ENCODE measurements at regions not wholly inside any gene's neighbourhood (a gene's known extent, or its start where the extent isn't known, plus 50 kb on each side); places are given as distances from the start of the nearest gene placed in this dataset.
"Not testable (repeated sequence)": the region's sequence is repeated elsewhere in the genome, so short reads cannot be mapped to it uniquely, and the experiment has no call there.

DNA sequence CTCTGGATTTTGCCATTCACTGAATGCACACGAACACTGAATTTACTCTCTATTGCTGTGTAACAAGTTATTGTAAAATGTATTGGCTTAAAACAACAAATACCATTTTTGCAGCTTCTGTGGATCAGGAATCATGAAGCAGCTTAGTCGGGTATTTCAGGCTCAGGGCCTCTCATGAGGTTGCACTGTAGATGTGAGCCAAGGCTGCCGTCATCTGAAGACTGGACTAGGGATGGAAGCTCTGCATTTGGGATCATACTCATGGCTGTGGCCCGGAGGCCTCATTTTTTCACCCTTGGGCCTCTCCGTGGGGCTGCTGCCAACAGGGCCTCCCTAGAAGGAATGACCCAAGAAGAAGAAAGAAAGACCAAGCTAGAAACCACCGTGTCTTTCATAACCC, 492.4 kb upstream of the CDH4 start:
- no peak for DNase-seq (ENCODE audit: low read depth)

DNA sequence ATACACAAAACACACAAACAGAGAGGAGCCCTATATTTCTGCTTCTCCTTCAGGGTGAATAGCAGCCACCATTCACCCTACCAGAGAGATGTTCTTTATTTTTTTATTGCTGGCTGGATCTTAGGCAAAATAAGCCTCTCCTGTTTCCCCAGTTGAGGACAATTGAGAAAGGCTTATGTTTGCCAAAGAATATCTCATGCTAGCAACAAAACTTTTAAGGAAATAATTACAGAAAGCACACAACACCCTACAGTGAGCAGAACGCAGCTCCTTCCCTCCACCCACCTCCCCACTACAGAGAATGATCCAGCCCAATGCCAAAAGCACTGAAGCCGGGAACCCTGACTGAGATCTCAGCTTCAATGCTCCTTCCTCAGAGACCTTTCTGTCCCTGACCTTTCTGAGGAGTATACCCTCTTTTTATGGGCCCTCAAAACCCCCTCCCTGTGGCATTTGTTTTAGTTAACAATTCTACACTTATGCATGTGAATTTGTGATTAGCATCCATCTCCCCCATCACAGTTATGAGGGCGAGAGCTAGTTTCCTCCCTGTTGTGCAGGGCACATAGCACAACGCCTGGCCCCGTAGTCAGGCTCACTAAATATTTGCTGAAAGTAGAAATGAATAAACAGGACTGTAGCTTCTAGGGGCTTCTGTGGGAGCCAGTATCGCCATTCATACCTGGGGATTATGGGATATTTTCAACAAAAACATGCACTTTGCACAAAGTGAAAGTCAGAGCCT, 491.6 kb upstream of the CDH4 start:
- DNase-seq (ENCODE audit: low read depth) = no peak

DNA sequence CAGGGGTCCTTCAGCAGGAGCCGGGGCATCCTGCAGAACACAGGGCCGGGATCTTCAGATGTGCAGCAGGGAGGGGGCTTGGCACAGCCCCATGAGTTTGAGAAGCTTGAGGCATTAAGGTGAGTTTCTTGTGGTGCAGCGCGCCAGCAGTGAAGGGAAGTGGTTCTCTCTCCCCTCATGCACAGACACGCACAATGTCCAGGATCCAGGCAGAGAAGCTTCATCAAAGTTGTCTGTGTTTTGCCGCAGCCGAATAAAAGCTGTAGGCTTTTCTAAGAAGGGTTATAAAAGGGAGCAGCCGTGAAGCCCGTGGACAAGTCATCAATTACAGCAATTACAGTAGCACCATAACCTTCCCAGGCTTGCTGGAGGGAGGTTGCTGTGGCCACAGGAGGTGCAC, 491.0 kb upstream of the CDH4 start:
- no peak for DNase-seq (ENCODE audit: low read depth)

DNA sequence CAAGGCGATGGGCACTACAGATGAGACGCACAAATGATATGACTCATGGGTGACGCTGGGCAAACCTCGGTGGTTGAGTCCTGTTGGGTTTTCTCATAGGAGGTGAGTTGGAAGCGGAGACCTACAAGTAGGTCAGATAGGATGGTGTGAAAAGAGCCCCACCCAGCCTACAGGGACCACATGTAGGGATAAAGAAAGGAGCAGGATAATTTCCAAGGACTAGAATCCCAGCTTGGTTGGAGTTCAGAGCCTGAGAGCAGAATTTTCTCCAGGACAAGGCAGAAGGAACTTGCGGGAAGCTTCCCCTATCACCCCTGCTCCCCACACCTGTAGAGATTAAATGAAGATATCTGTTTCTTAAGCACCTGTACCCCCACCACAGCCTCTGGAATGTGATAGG, 489.7 kb upstream of the CDH4 start:
- DNase-seq (ENCODE audit: low read depth) = no peak

DNA sequence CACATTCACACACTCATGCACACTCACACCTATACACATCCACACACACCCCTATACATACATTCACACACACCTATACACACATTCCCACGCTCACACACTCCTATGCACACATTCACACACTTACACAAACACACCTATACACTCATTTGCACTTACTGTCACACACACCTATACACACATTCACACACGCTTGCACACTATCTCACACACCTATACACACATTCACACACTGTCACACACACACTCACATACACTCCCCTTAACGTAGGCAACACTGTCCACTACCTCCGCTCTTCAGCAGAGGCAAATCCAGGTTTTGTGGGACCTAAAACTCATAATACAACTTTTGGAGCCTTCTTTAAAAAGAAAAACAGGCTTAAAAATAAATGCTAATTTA, 487.7 kb upstream of the CDH4 start:
- DNase-seq (ENCODE audit: low read depth) = no peak

GRCh38 chr20:60764771-60765170, 487.3 kb upstream of the CDH4 start:
- DNase-seq (ENCODE audit: low read depth) = no peak

DNA sequence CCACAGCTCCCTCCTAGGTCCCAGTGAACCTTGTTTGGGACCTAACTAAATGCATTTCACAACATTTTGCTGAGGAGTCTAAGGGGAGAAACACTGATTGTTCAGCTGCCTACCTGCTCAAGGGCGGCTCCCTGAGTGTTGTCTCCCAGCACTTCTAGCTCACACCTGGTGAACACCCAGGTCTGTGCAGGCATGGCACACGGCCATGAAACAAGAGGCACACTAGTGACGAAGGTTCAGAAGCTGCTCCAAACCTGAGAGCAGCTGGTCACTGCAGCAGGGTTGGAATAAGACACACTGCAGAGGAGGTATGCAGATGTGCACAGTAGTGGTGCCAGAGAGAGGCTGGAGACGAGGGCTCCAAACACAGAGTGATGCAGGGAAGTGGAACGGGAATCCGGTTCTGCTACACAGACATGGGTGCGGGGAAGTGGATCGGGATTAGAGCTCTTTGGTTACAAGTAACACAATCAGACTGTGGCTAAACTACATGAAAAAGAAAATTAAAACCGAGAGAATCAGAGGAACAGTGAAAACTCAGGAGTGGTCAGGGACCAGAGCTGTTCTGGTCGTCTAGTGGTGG, 486.1 kb upstream of the CDH4 start:
- no peak for DNase-seq (ENCODE audit: low read depth)

DNA sequence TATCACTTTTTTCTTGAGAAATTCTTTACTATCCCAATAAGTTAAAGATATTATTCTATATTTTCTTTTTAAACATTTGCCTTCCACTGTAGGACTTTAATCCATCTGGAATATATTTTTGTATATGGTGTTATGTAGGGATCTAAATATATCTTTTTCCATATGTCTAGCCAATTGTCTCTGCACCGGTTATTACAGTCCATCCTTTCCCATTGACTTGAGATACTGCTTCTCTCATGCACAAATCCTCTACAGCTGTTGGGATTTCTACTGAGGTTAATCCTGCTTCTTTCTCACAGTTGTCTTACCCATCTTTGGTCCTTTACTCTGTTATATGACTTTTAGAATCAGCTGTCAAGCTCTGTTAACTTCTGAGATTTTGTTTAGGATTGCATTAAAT, 483.8 kb upstream of the CDH4 start:
- DNase-seq (ENCODE audit: low read depth) = no peak

GRCh38 chr20:60780388-60781025, 471.6 kb upstream of the CDH4 start:
- DNase-seq (ENCODE audit: low read depth) = no peak

DNA sequence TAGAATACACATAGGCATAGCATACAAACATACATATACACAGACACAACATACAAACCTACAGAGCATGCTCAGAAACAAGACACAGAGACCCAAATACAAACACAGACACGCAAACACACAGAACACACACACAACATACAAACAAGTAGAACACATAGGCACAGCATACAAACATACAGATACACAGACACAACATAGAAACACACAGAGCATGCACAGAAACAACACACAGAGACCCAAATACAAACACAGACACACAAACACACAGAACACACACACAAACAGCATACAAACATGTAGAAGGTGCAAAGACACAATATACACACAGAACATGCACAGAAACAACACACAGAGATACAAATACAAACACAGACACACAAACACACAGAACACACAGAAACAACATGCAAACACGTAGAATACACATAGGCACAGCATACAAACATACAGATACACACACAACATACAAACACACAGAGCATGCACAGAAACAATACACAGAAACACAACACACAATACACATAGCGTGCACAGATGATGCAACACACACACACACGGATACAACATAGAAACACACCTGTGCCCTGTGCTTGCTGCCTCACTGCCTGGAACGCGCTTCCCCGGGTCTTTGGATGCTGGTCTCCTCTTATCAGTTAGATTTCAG, 469.0 kb upstream of the CDH4 start:
- DNase-seq (ENCODE audit: low read depth) = no peak

DNA sequence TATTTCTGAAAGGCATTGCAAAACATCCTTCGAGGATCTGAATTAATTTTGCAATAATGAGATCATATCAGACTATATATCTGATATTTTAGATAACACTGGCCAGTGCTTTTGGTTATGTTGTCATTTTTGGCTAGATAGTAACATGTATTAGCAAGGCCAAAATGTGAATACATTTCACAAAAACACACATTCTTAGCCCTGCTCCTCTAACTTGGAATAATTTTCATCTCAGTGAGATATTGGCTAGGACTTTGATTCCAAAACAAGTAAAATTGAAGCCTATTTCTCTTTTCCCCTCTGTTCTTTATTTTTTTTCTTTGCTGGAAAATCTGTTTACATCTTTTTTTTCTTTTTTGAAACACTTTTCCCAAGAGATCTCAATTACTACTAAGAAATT, 466.8 kb upstream of the CDH4 start:
- no peak for DNase-seq (ENCODE audit: low read depth)

DNA sequence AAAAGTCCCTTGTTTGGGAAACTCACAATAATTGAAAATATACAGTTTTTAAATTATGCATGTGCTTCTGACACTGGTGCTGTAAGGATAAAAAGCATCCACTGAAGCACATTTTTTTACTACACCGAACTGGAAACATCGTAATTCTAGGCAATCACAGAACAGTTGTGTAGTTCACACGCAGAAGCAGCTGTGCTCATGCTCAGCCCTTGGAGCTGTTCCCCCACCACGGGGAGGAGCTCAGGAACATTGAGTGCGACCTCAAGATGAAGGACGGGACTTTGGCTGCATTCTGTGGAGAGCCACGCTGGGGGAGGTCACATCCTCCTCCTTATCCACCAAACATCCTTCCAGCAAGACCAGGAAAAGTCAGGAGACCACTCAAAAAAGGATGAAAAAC, 466.3 kb upstream of the CDH4 start:
- DNase-seq (ENCODE audit: low read depth) = peak; percentile 14

DNA sequence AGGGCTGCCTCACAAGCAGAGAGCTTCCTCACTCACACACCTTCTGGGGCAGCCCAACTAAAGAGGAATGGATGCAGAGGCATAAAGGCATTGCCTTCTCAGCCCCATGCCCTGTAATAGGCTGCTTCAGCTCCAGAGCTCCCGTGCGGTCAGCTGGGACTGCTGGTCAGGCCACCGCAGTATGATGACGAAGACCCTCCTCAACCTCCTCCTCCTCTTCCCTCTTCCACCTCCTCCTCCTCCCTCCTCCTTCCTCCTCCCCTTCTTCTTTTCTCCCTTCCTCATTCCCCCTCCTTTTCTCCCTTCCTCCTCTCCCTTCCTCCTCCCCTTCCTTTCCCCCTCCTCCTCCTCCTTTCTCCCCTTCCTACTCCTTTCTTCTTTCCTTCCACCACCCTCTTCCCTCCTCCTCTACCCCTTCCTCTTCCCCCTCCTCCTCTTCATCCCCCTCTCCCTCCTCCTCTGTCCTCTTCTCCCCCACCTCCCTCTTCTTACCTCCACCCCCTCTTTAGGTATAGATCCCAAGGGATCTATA, 465.3 kb upstream of the CDH4 start:
- peak; percentile 17 for DNase-seq (ENCODE audit: low read depth)

DNA sequence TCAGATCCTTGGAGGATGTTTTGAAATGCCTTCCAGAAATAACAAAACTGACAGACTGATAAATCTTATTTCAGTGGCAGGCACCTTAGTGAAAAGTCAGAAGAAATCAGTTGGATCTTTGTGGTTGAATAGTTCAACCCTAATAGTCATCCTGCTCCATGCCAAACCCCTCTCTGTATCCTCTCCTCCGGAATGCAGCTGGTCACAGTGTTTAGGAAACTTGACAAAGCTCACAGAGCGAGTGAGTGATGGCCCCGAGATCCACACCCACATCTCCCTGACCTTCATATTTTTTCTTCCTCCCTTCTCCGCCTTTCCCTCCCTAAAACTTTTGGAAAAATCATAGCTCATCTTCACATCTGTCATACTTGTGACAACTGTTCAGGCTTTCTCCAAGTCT, 464.8 kb upstream of the CDH4 start:
- peak; percentile 39 for DNase-seq (ENCODE audit: low read depth)

DNA sequence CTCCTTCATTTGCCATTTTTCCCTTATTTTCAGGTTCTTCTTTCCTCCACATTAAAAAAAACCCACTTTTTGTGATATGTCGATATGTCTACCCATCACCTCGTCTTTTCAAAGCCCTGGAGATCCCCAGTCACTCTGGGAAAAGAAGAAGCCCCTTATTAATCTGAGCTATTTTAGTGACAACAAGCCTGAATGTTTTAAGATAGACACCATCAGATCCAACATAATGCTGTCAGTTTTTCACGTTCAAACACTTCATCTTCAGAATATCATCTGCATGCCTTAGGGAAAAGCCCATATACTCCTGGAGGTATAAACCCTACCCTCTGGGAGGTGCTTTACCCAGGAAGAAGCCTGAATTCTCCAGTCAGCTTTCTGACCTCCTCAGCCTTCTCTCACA, 464.0 kb upstream of the CDH4 start:
- DNase-seq (ENCODE audit: low read depth) = no peak

DNA sequence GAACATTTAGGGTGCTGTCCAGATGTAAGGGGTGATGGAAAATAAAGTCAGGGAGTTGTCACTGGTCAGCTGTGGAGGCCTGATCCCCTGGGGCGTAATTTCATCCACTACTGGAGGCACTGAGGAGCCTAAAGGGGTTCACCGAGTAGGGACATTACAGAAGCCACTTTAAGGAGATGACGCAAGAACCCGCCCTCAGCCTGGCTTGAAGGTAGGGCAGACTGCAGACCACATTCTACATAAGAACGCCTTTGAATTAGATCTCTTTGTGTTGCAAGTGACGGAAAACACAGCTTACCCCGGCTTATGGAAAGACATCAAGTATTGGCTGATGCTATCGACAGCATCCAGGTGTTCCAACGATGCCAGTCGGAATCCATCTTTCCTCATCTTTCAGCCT, 462.7 kb upstream of the CDH4 start:
- DNase-seq (ENCODE audit: low read depth) = no peak

GRCh38 chr20:60790339-60790738, 461.7 kb upstream of the CDH4 start:
- not testable (repeated sequence) for DNase-seq (ENCODE audit: low read depth)

DNA sequence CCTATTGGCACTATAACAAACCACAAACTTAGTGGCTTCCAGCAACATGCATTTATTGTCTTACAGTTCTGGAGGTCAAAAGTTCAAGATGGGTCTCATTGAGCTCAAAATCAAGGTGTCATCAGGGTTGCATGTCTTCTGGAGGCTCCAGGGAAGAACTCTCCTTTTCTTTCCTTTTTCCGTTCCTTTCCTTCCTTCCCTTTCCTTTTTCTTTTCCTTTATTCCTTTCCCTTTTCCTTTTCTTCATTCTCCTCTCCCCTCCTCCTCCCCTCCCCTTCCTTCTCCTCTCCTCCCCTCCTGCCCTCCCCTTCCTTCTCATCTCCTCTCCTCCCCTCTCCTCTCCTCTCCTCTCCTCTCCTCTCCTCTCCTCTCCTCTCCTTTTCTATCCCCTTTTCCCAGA, 460.2 kb upstream of the CDH4 start:
- no peak for DNase-seq (ENCODE audit: low read depth)

DNA sequence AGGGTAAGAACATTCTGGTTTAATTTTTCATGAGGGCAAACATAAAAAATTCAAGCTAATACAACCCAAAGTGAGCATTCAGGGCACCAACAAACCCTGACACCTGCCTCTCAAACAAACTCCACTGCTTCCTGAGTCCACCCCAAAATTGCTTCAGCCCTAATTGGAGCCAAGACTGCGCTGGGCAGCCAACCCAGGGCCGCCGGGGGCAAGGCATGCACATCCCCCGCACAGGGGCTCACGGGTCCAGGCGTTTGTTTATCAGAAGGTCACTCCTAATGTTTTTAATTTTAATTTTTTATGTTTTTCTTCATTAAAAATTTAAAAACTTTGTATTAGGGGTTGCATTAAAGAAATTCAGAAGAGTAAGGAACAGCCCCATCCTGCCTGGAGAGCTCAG, 459.1 kb upstream of the CDH4 start:
- DNase-seq (ENCODE audit: low read depth) = no peak

DNA sequence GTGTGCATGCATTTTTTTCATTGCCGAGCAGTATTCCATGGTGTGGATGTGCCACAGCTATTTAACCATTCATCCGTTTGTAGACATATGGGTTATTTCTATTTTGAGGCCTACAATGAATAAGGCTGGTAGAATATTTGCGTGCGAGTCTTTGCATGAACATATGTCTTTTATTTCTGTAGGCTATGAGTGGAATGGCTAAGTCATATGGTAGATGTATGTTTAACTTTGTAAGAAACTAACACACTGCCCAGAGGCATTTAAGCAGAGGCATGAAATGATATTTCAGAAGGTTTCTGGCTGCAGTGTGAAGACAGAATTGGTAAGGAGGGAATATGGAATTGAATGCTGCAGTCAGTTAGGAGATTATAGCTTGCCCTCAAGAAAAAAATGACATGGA, 457.4 kb upstream of the CDH4 start:
- DNase-seq (ENCODE audit: low read depth) = no peak

DNA sequence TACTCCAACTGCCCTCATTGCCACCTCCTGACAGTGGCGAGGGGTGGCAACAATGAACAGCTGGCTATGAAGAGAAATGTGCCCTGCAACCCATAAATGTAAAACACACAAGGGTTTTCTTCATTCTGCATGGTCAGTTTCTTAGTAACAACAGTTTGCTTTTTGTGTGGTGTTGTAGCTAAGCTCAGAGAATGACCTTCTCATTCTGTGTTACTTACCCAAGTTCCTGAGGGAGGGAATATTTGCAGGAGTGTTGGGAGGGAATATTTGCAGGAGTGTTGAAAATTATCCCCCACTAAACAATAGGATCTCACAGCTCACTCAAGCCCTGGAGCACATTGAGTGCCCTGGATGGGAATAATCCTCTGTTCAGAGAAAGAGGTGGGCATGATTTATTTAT, 456.4 kb upstream of the CDH4 start:
- no peak for DNase-seq (ENCODE audit: low read depth)

DNA sequence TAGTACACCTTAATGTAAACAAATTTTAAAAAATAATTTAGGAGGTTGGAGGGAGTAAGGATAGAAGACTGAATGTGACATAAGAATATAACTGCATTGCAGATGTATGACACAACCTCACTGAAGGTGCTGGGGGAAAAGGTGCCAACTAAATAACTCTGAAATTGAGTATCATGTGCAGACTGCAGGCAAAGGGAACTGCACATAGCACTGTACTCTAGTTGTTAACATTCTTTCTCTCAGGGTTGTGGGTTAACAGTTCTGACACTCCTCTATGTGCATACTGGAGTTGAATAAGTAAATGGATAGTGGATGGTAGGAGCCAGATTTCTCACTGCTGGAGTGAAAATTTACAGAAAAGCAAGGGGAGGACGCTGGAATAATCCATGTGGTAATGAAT, 451.9 kb upstream of the CDH4 start:
- no peak for DNase-seq (ENCODE audit: low read depth)

DNA sequence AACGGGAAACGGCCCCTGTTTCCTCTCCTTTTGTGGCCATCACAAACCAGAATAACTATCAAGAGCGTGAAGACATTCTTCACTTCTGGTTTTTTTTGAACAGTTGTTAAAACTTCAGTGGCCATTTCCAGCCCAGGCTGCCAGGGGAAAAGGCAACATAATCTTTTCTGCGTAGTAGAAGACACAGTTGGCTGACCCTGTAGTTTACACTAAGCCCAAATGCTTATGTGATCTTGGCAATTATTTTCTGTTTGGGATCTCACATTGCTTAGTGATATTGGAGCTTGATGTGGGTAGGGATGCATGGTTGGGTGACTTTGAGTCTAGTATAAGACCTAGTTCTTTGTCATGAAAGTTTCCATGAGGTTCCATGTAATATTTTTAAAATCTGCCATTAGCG, 449.4 kb upstream of the CDH4 start:
- no peak for DNase-seq (ENCODE audit: low read depth)

Data from Daoy (cell line).